HepG2 (cell line): ENCODE measurements at regions not wholly inside any gene's neighbourhood (a gene's known extent, or its start where the extent isn't known, plus 50 kb on each side); places are given as distances from the start of the nearest gene placed in this dataset.

Source experiments
- ATAC-seq: fragments of 200-7000 bp; cut with Tn5 transposase; 3 replicates; pipeline ENCODE4 v1.9.1; 2020; ENCODE audit warnings: mild to moderate bottlenecking, moderate library complexity
- BruUV-seq: library from RNA; stranded (reverse); fragments of 400-500 nt; replicated peaks from 2 replicates; lab custom pipeline; 2021; lab: Mats Ljungman, UMichigan
- CTCF ChIA-PET: fragments of 300-600 bp; formaldehyde crosslinking; extraction: SDS; loops from one replicate; lab custom pipeline; 2021; ENCODE audit warnings: low total read pairs, inconsistent platforms, low intra/inter-chr PET ratio; lab: Yijun Ruan, JAX
- POLR2A ChIA-PET: fragments of 350-600 bp; sonication (Branson Sonifier 250); formaldehyde crosslinking; loops from one replicate; lab custom pipeline; 2020; ENCODE audit warnings: antibody characterized with exemption, inconsistent platforms; lab: Yijun Ruan, JAX
- DNase-seq: peaks from one replicate; pipeline ENCODE4 v3.0.0-alpha.2; 2015; ENCODE audit warnings: low spot score
- FAIRE-seq: peaks from 3 replicates; lab custom pipeline; 2011; peaks lifted over from hg19 to GRCh38; lab: Jason Lieb, UNC
- H2AFZ ChIP-seq: one replicate; pipeline ENCODE4 v1.6.1; 2011; ENCODE audit warnings: low read length, inconsistent platforms
- H3K27ac ChIP-seq: fragments of 300-600 bp; 3 replicates; pipeline ENCODE4 v1.8.0; 2011; ENCODE audit warnings: mixed run types, mild to moderate bottlenecking, mixed read lengths, low read length, inconsistent platforms; ENCODE audit not compliant: insufficient read depth; ENCODE audit errors: extremely low read length
- H3K27me3 ChIP-seq, 2 experiments: fragments of 200-600 bp in 1 of 2; 2 replicates in 1 of 2; 3 replicates in 1 of 2; pipeline versions ENCODE4 v1.6.0 to v1.8.0; 2011; ENCODE audit warnings: low read length in 2 of 2, mild to moderate bottlenecking in 2 of 2, moderate library complexity in 2 of 2, inconsistent platforms in 1 of 2; ENCODE audit not compliant: insufficient read depth in 2 of 2, control insufficient read depth in 1 of 2
- H3K36me3 ChIP-seq, 2 experiments: fragments of 200-600 bp in 1 of 2; replicated peaks in 1 of 2; 2 replicates in 1 of 2; 3 replicates in 1 of 2; pipeline versions ENCODE4 v1.5.1 to v1.8.0; 2011; ENCODE audit warnings: low read length in 2 of 2, inconsistent platforms in 1 of 2; ENCODE audit not compliant: insufficient read depth in 2 of 2, control insufficient read depth in 1 of 2
- H3K4me1 ChIP-seq: 2 replicates; pipeline ENCODE4 v1.5.1; 2012; ENCODE audit warnings: low read length, inconsistent platforms; ENCODE audit not compliant: insufficient read depth
- H3K4me2 ChIP-seq: 2 replicates; pipeline ENCODE4 v1.6.0; 2011; ENCODE audit warnings: low read depth, low read length, inconsistent platforms
- H3K4me3 ChIP-seq, 3 experiments: fragments of 200-600 bp in 1 of 3; sonication (generic), shearing (Covaris generic) in 1 of 3; replicated peaks in 1 of 3; 2 replicates each; pipeline ENCODE4 v1.5.1; 2011 to 2016; ENCODE audit warnings: low read length in 3 of 3, inconsistent platforms in 2 of 3, low read depth in 2 of 3, mild to moderate bottlenecking in 2 of 3, control low read depth in 1 of 3, mixed read lengths in 1 of 3; ENCODE audit not compliant: insufficient read depth in 1 of 3
- H3K79me2 ChIP-seq: one replicate; pipeline ENCODE4 v1.6.1; 2011; ENCODE audit warnings: low read length, inconsistent platforms; ENCODE audit not compliant: insufficient read depth
- H3K9ac ChIP-seq: 2 replicates; pipeline ENCODE4 v1.6.0; 2011; ENCODE audit warnings: mild to moderate bottlenecking, low read depth, low read length, inconsistent platforms; ENCODE audit not compliant: insufficient read depth
- H3K9me3 ChIP-seq: 2 replicates; pipeline ENCODE4 v1.5.1; 2012; ENCODE audit warnings: mild to moderate bottlenecking, low read length
- H4K20me1 ChIP-seq: 2 replicates; pipeline ENCODE4 v1.6.0; 2011; ENCODE audit warnings: inconsistent platforms, mild to moderate bottlenecking, low read length, moderate library complexity; ENCODE audit not compliant: insufficient read depth
- AKAP8 ChIP-seq: sonication (generic); formaldehyde crosslinking; IDR thresholded peaks from 2 replicates; pipeline ENCODE4 v1.5.1; 2020; ENCODE audit warnings: mild to moderate bottlenecking, missing genetic modification reagents
- IRX3 ChIP-seq: sonication (generic); formaldehyde crosslinking; IDR thresholded peaks from 2 replicates; pipeline ENCODE4 v1.8.1; 2023; ENCODE audit warnings: mild to moderate bottlenecking, low read depth, missing genetic modification reagents, borderline replicate concordance
- NR2F1 ChIP-seq, 2 experiments: fragments of 450-650 bp in 1 of 2; formaldehyde crosslinking in 1 of 2; IDR thresholded peaks; 2 replicates each; pipeline versions ENCODE4 v1.5.0 to v1.6.1; 2016 to 2020; ENCODE audit warnings: mild to moderate bottlenecking in 1 of 2, missing compliant biosample characterization in 1 of 2, missing genetic modification reagents in 1 of 2, moderate library complexity in 1 of 2
- SAP130 ChIP-seq: IDR thresholded peaks from 2 replicates; pipeline ENCODE4 v1.6.1; 2016; ENCODE audit warnings: low read depth
- SNAPC2 ChIP-seq: sonication (generic); formaldehyde crosslinking; IDR thresholded peaks from 2 replicates; pipeline ENCODE4 v1.8.1; 2022; ENCODE audit warnings: mild to moderate bottlenecking, missing genetic modification reagents
- ZMYM2 ChIP-seq: sonication (generic); formaldehyde crosslinking; IDR thresholded peaks from 2 replicates; pipeline ENCODE4 v1.8.0; 2022; ENCODE audit warnings: mild to moderate bottlenecking, missing genetic modification reagents
- ZNF567 ChIP-seq: sonication (generic); formaldehyde crosslinking; IDR thresholded peaks from 2 replicates; pipeline ENCODE4 v1.8.1; 2023; ENCODE audit warnings: mild to moderate bottlenecking, missing genetic modification reagents, borderline replicate concordance
- ZNF615 ChIP-seq: sonication (generic); formaldehyde crosslinking; IDR thresholded peaks from 2 replicates; pipeline ENCODE4 v1.5.0; 2020; ENCODE audit warnings: mild to moderate bottlenecking, missing genetic modification reagents, borderline replicate concordance
- ZNF766 ChIP-seq: sonication (generic); formaldehyde crosslinking; IDR thresholded peaks from 2 replicates; pipeline ENCODE4 v1.5.0; 2020; ENCODE audit warnings: missing genetic modification reagents, borderline replicate concordance
- WGBS: methylation state at CpG from one replicate; pipeline ENCODE4 v1.1.6; 2017; ENCODE audit warnings: low lambda C conversion rate; 5-methylcytosine and 5-hydroxymethylcytosine counted together
- in situ Hi-C: cut with HindIII; loops from 2 replicates; pipeline ENCODE4 v1.10.0; 2017; ENCODE audit warnings: low pct_unique_long_range_greater_than_20kb; ENCODE audit not compliant: extremely low pct_ligation_motif_present
- intact Hi-C: fragments of 100-400 bp; cut with micrococcal nuclease; formaldehyde crosslinking; loops from one replicate; pipeline ENCODE4 v1.10.0; 2022; ENCODE audit not compliant: unreplicated experiment
- TF ChIP-seq, protein P1 (sequence below): sonication (generic); formaldehyde crosslinking; IDR thresholded peaks from 2 replicates; pipeline ENCODE4 v1.4.0; 2020; ENCODE audit warnings: mild to moderate bottlenecking, missing genetic modification reagents
- TF ChIP-seq, protein P2 (sequence below): sonication (generic); formaldehyde crosslinking; conservative IDR thresholded peaks from 2 replicates; pipeline ENCODE4 v1.4.0; 2020; ENCODE audit warnings: missing genetic modification reagents
- TF ChIP-seq, protein P3 (sequence below): sonication (generic); formaldehyde crosslinking; conservative IDR thresholded peaks from 2 replicates; pipeline ENCODE4 v1.8.0; 2022; ENCODE audit warnings: mild to moderate bottlenecking, moderate library complexity, missing genetic modification reagents

DNA sequence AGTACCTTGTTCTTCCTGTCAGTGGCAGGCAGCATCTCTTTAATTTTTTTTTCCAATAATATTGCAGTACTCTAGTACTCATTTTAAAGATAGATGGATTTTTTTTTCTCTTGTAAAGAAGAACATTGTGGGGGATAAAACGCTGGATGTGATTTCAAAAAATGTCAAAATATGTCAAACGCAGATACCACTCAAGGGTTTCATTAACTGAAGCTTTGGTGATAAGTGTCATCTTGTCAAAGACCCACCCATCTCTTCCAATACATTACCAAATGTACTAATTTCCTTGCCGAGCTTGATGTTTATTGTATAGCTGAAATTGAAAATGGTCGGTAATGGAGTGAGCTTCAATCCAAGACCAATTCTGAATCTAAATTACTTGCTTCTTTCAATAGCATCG is 332.4 kb upstream of the SOX2 start (continued):
- TF ChIP-seq, protein P1, sequence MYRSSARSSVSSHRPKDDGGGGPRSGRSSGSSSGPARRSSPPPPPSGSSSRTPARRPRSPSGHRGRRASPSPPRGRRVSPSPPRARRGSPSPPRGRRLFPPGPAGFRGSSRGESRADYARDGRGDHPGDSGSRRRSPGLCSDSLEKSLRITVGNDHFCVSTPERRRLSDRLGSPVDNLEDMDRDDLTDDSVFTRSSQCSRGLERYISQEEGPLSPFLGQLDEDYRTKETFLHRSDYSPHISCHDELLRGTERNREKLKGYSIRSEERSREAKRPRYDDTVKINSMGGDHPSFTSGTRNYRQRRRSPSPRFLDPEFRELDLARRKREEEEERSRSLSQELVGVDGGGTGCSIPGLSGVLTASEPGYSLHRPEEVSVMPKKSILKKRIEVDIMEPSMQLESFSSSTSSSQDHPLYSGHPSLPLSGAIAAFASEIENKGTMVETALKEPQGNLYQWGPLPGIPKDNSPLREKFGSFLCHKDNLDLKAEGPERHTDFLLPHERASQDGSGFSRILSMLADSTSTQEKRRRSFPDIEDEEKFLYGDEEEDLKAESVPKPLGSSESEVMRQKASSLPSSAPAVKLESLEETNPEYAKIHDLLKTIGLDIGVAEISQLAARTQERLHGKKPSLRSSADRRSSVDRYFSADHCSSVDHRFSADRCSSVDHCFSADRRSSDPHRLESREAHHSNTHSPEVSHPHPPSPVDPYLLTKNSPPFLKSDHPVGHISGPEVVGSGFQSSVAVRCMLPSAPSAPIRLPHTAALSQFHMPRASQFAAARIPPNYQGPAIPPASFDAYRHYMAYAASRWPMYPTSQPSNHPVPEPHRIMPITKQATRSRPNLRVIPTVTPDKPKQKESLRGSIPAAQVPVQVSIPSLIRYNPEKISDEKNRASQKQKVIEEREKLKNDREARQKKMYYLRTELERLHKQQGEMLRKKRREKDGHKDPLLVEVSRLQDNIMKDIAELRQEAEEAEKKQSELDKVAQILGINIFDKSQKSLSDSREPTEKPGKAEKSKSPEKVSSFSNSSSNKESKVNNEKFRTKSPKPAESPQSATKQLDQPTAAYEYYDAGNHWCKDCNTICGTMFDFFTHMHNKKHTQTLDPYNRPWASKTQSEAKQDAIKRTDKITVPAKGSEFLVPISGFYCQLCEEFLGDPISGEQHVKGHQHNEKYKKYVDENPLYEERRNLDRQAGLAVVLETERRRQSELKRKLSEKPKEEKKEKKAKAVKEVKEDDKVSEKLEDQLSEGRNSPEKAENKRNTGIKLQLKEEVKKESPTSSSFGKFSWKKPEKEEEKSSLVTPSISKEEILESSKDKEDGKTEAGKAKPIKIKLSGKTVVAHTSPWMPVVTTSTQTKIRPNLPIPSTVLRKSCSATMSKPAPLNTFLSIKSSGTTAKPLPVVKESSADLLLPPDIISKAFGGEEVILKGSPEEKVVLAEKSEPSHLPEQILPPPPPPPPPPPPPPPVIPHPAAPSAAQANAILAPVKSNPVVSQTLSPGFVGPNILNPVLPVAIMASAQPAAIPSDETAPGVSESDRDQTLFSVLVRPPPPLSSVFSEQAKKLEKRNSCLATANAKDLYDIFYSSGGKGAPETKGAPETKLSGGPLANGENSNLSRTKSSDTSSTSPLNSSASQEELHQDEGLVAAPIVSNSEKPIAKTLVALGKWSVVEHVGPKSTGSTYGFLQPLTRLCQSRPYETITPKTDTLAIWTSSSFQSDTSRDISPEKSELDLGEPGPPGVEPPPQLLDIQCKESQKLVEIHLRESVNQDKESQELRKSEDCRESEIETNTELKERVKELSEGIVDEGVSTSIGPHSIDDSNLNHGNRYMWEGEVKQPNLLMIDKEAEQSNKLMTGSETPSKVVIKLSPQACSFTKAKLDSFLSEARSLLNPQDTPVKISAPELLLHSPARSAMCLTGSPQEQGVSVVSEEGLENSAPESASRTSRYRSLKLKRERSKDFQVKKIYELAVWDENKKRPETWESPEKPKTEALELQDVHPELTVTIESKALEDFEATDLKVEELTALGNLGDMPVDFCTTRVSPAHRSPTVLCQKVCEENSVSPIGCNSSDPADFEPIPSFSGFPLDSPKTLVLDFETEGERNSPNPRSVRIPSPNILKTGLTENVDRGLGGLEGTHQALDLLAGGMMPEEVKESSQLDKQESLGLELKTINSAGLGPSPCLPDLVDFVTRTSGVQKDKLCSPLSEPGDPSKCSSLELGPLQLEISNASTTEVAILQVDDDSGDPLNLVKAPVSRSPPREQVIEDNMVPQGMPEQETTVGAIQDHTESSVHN (CRISPR knock-in tag): no peak
- TF ChIP-seq ZNF766 (CRISPR knock-in tag): no peak
- no peak for TF ChIP-seq ZMYM2 (CRISPR knock-in tag)
- no peak for TF ChIP-seq ZNF567

DNA sequence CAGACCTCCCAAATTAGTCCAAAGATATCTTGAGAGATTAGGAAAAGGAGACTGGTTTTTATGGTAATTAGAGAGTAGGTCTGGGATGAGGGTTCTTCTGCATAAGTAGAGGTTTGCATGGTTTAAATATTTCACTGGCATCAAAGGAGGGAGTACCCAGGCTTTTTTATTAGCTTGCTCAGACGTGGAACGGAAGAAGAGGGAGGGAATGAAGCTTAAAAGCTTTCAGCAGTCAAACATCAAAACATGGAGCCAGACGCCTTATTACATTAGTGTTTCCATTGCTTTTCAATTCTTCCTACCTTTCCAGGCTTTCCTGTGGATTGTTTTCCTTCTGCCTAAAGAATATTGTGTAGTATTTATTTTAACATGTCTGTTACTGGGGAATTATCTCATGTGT is 342.1 kb upstream of the SOX2 start:
- ChIA-PET CTCF (no interaction called here), POLR2A (no interaction called here)
- no peaks in the 10 kb centered on the region for H3K27me3 ChIP-seq
- H3K4me1 ChIP-seq: no peaks in the 10 kb centered on the region
- no peak overlapping the region for H2AFZ ChIP-seq
- in situ Hi-C loops (no loop called here), intact Hi-C loops (no loop called here)
- H3K4me3 ChIP-seq: no peak overlapping the region
- DNase-seq: no peak
- H3K9ac ChIP-seq: no peak overlapping the region
- no peak for ATAC-seq
- FAIRE-seq: no peak
- no TSS peak for BruUV-seq
- H3K27ac ChIP-seq: no peak overlapping the region
- H3K79me2 ChIP-seq: no peaks in the 10 kb centered on the region
- H3K4me2 ChIP-seq: no peak overlapping the region
- no peaks in the 10 kb centered on the region for H3K36me3 ChIP-seq
- no peaks in the 10 kb centered on the region for H4K20me1 ChIP-seq
- 0% methylated on average over 3 of the region's 3 CpGs for WGBS
- H3K9me3 ChIP-seq: no peaks in the 10 kb centered on the region
- TF ChIP-seq IRX3 (CRISPR knock-in tag) (no peak), ZNF615 (CRISPR knock-in tag) (no peak), SAP130 (CRISPR knock-in tag) (no peak), SNAPC2 (CRISPR knock-in tag) (no peak), NR2F1 (CRISPR knock-in tag; IDR thresholded peaks at IDR 0.05) (no peak), AKAP8 (CRISPR knock-in tag) (no peak)
- TF ChIP-seq, protein P2, sequence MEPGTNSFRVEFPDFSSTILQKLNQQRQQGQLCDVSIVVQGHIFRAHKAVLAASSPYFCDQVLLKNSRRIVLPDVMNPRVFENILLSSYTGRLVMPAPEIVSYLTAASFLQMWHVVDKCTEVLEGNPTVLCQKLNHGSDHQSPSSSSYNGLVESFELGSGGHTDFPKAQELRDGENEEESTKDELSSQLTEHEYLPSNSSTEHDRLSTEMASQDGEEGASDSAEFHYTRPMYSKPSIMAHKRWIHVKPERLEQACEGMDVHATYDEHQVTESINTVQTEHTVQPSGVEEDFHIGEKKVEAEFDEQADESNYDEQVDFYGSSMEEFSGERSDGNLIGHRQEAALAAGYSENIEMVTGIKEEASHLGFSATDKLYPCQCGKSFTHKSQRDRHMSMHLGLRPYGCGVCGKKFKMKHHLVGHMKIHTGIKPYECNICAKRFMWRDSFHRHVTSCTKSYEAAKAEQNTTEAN: no peak
- TF ChIP-seq, protein P3, sequence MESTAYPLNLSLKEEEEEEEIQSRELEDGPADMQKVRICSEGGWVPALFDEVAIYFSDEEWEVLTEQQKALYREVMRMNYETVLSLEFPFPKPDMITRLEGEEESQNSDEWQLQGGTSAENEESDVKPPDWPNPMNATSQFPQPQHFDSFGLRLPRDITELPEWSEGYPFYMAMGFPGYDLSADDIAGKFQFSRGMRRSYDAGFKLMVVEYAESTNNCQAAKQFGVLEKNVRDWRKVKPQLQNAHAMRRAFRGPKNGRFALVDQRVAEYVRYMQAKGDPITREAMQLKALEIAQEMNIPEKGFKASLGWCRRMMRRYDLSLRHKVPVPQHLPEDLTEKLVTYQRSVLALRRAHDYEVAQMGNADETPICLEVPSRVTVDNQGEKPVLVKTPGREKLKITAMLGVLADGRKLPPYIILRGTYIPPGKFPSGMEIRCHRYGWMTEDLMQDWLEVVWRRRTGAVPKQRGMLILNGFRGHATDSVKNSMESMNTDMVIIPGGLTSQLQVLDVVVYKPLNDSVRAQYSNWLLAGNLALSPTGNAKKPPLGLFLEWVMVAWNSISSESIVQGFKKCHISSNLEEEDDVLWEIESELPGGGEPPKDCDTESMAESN (CRISPR knock-in tag): no peak
